DMS79 treated with DMSO at 0.1 percent for 48 hours (cell line): ENCODE measurements at regions not wholly inside any gene's neighbourhood (a gene's known extent, or its start where the extent isn't known, plus 50 kb on each side); places are given as distances from the start of the nearest gene placed in this dataset.
"Not testable (repeated sequence)": the region's sequence is repeated elsewhere in the genome, so short reads cannot be mapped to it uniquely, and the experiment has no call there.

ENCODE experiments used
- DNase-seq: peaks from one replicate; lab custom pipeline; 2025; lab: John Stamatoyannopoulos, UW

DNA sequence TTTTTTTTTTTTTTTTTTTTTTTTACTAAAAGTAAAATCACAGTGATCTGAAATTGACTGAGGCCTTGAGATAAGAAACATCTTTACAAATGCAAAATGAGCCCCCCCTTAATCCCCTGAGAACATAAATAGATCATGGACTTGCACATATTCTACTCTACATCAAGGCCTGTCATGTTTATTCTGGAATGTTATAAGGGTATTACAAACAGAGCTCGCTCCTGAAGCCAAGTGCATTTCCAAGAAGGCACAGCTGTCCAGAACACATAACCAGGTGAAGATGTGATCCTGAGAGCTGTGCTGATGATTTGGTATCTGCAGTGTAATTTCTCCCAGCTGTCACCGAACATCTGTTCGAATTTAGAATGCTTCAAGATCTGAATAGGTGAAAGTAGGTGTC is 384.5 kb downstream of the GPAT3 start:
- no peak for DNase-seq

DNA sequence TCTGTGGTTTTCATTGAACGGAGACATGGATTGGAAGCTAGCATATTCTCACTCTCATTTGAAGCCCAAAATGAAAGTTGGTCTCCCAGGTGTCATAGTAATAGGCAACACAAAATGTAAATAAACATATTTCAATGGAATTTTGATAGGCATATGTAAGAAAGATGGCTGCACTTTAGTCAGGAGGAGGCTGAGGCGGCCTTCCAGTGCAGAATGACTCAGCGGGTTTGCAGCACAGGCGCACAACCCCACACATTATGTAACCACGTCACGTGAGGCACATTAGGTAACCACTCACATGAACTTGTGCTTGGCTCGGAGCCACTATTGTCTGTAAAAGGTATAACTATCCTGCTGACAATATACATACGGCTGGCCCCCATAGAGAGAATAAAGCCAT is 381.7 kb downstream of the GPAT3 start:
- DNase-seq = no peak

DNA sequence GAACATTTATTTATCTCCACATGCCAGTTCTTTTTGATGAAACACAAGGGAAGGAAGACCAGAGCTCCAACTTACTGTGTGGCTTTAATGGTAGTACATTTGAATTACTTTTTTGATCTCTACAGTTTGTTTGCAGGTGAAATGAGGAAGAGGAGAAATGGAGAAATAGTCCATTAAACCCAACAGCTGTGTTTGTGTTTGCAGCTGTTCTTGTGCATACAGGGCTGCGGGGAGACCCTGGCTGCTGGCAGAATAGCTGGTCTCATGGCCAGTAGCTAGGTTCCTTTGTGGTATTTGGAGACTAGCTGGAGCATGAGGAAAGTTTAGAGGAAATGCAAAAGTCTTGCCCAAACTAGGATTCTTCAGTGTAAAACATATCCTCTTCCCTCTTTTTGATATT is 374.8 kb downstream of the GPAT3 start:
- no peak for DNase-seq

DNA sequence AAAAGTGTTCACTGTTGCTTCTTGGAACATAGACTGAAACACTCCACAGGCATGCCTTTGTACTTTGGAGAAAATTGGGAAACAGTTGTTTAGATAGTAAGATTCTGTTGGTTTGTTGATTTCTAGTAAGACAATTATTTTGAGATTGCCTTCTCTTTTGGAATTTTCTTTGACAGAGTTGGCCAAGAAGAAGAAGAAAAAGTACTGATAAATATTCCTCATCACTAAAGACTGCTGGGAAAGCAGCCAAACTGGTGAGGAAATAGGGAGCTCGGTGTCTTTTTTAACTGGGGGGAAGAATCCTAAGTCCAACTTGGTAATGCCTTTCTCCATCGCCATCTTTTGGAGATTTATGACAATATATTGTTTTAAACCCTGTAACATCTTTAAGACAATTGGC is 370.7 kb downstream of the GPAT3 start:
- no peak for DNase-seq

DNA sequence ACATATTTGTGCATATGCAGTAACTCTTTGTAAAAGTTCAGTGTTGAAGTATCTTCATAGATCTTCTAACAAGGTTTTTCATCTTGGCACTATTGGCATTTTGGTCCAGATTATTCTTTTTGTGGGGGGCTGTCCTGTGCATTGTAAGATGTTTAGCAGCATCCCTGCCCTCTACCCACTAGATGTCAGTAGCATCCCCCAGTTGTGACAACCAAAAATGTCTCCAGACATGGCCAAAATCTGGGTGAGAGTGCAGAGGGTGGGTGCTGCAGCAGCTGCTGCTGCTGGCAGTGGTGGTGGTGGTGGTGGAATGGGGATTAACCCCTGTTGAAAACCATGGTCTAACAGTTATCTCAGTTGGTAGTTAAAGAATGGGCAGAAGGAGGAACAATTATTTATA is 370.0 kb downstream of the GPAT3 start:
- no peak for DNase-seq

DNA sequence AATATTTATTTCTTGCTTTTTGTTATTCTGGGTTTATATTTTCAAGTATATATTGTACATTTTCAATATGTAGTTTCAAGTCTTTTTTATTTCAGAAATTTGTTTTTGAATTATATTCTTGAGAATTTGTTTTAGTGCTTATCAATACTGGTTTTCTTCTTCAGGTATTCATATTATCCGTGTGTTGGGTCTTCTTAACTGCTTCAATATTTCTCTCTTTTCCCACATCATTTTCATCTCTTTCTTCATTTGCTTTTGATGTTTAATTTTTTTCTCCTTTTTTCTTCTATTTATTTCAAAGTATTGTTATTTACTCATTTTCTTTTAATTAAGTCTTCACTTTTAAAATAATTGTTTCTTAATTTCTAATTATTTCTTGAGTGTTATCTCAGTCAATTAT is 367.8 kb downstream of the GPAT3 start:
- not testable (repeated sequence) for DNase-seq

DNA sequence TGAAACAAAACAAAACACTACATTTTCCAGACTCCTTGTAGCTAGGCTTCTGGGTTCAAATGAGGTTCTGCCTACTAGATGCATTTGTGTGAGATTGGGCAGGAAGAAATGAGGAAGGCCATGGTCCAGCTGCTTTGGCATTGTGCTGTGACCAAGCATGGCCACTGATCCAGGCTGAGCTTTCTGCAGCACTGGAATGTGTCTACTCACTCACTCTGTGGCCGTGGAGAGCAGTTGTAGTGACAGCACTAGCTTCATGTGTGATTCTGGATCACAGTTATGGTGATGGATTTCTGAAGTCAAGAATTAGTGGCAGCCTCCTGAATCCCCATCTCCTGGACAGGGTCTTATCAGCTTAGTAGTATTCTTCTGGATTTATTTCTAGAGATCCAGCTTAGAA is 358.9 kb downstream of the GPAT3 start:
- DNase-seq = no peak

DNA sequence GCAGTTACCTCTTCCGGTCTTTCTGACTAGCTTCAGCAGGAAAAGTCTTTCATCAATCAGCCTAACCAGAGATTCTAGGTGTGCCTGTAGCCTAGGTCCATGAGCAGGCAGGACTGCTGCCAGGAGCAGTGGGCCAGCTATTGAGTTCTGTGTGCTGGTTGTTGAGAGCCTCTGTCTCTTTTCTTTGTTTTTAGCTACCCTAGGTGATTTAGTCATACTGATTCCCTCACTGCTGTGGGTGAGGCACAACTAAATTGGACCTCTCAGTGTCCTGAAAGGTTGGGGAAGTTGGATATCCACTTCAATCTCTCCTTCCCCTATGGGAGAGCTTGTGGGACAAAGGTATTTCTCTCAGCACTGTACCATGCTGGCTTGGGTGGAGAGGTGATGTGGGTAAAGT is 354.9 kb downstream of the GPAT3 start:
- no peak for DNase-seq

DNA sequence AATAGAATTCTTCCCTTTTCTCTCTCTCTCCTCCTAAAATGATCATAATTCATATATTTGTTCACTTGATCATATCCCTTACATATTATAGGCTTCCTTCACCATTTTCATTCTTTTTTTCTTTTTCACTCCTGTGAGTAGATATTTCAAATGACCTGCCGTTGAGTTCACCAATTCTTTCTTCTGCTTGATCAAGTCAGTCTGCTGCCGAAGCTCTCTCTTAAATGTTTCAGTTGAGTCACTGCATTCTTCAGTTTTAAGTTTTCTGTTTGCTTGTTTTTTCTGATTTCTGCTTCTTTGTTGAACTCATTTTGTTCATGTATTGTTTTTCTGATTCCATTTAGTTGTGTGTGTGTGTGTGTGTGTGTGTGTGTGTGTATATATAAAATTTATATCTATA is 354.3 kb downstream of the GPAT3 start:
- DNase-seq = no peak

DNA sequence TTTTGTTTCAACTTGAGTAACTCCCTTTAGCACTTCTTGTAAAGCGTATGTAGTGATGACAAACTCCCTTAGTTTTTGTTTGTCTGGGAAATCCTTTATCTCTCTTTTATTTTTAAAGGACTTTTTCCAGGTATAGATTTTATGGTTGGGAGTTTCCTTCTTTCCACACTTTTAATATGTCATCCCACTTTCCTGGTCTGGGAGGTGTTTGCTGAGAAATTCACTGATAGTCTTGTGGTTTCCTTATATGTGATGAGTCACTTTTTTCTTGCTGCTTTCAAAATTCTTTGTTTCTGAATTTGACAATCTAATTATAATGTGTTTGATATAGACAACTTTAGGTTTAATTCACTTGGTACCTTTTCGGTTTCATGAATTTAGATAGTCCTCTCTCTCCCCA is 353.9 kb downstream of the GPAT3 start:
- DNase-seq = no peak

DNA sequence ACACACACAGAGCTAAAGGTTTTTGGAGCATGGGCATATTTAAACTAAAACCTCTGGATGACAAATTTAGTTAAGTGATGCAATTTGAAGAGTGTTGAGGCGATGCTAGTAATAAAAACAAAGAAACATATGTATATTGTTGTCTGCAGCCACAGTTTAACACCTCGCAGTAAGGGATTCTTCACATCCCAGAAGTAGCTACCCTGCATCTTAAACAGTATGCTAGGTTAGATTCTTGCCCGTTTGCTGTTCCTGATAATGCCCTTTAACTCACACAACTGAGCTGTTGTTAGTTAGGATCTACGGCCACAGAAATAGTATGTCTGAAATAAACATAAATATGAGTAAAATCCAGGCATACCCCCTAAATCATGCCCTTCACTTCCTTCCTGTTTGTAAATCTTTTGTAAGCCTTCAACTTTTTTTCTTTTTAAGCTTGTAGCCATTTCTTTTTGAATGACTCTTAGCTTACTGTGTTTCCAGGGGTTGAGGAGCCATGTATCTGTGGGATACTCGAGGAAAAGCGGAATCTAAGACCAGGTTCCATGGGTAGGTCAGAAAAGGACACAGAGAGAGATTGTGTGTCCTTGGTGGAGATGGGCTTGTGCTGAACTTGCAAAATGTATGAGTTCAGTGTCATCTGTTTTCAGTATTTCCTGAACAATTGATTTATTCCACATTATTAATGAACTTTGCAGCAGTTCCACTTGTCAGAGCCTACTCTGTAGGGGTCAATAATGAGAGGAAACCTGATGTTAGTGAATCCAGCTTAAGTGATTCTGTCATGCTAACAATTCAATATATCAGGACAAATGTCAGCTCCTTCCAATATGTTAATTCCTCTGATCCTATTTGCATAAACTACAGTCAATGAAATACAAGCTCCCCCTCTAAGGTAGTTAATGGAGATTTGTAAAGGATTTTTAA is 349.6 kb downstream of the GPAT3 start:
- DNase-seq = no peak

DNA sequence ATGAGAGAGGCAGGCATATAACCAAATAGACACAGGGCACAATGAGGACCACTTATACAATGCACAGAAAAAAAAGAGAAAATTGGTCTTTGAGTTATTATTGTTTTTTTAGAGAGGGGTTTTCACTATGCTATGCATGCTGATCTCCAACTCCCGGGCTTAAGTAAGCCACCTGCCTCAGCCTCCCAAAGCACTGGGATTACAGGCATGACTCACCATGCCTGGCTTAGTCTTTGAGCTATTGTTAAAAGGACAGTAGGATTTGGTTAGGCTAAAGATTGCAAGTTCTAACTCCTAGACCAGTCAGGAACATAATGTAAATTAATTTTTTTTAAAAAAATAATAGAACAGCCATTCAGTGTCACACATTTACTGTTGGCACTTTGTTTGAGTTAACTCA is 340.1 kb downstream of the GPAT3 start:
- no peak for DNase-seq

DNA sequence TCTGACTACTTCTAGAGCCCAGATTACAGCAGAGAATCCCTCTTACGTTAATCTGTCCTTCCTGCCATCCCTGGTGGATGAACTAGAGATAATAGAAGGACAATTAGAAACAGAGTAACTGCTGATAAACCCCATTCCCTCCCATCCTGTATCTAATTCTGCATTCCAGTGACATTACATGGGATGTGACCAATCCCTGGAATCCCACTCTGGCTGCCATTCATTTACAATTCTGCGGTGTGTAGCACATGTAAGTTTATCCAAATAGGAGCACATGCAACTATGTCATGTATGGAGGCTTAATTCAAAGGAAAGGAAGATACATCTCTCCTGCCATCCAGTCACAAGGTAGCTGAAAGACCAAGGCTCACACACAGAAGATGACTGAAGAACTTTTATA is 339.5 kb downstream of the GPAT3 start:
- no peak for DNase-seq

DNA sequence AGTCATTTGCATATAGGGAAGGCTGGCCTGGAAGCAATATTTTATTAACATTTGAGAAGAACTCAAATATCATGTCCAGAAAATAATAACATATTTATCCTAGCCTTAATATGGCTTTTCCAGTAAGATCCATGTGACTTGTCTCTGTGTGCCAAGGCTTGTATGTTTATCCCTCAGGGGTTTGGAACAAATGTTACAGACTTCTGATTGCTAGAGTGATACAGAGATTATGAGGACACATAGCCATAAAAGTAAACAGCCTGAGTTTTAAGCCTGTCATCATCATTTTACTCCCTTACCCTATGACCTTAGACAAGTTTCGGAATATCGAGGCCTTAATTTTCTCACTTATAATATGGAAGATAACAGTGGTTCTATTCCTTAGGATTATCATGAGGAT is 338.1 kb downstream of the GPAT3 start:
- DNase-seq = no peak

DNA sequence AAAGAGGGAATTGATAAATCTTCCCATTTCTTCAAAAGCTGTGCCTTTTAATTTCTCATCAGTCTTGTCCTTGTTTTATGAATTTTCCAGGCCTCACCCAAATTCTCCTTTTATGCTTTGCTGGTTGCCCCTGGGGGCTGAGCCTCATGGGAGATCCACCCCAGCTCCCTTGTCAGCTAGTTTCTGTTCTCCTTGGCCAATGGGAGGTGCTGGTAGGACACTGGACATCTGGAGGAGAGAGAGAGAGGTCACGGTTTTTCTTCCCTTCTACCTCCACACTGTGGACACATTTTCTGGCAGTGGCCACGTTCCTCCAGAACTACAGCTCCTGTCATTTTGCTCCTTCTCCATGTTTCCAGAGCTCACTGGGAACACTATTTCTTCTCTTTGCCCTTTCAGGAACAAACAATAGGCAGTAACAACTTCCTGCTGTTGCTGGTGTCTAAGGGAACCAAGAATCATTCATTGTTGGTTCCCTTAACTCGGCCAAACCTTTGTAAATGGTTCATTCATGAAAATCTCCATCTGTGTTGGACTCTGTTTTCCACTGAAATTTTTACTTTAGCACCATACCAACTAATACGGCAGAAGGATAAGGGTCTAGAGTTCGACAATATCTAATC is 334.5 kb downstream of the GPAT3 start:
- no peak for DNase-seq

DNA sequence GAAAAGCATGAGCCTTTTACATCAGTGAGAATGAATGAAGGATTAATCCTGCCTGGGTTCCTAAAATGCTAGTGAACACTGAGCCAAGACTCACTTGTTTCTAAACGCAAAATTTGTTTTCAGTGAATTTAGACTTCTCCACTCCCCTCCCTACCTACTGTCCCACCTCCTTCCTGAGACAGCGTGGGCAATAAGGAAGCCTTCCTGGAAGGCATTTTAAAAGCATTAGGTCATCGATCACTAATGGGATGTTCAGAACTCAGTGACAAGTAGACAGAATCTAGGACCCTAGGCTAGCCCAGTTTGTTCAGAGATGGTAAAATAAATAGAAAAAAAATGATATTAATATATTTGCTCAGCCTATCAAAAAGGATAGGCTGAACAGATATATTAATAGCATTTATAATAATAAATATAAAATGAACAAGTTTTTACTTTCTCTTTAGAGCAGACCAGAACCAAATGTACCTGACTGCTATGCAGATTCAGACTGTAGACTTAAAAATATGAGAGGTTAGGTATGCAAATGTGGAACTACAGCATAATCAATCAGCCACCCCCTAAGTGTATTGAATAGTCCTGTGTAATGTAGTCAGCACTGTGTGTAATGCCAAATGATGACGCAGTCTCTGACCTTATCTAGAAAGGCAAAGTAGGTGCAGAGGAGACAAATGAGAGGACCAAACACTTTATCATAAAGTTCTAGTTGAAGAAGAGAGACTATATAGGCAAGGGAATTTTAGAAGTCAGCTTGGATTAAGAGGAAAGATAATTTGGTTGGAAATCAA is 331.1 kb downstream of the GPAT3 start:
- no peak for DNase-seq

DNA sequence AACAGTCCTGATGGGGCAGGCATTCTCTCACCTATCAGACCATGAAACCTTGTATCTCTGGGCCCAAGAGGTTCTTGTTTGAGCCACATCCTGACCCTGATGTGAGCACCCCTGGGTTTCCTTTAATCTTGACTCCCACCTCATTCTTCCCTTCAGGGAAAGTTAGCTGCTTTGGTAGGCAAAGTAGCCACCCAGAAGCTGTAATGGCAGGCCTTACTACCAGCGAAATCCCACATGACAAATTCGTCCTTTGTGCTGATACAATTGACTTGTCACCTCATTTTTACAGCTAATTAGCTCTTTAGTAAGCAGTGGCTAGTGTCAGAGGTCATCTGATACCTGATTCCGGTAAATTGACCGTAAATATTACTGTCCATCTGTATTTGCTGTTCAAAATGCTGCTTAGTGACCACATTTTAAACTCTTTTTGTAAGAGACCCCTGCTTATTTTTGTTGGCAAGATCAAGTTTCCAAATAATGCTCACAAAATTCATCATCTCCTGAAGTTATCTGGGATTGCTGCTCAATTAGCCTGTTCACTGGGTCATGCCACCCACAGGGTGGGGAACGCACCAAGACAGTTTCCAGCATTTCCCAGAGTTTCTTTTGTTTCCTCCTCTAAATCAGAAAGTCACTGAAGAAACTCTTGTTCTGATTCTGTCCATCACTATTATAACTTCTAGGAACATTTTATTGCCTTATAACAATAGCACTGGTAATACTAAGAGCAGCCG is 329.7 kb downstream of the GPAT3 start:
- no peak for DNase-seq

DNA sequence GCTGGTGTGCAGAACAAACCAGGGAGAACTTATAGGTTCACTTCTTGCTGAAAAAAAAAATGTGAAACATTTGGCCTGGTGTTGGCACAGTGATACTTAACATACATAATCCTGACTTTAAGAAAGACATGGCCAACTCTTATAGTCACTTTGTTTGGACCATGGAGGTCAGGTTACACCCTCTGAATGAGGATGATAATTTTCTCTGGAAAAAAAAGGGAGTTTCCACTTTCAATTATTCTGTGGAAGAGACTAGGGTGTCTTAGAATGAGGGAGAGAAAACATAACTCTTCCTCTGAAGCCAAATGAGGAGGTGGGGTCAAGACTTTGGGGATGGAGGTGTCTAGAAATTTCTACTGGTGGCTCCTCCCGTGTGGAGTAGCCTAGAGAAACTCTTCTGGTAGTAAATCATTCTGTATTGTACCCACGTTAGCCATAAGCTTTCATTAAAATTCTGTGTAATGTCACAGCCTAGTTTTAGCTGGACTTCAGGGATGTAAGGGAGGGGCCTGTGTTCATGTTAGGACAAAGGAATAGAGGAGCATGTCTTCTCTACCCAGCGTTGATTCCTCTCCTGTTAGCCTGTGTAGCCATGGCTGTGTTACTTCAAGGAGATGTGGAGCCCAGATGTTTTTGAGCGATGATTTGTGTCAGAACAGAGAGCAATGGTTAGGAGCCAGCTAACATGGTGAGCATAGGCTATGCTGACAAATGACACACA is 328.3 kb downstream of the GPAT3 start:
- no peak for DNase-seq

DNA sequence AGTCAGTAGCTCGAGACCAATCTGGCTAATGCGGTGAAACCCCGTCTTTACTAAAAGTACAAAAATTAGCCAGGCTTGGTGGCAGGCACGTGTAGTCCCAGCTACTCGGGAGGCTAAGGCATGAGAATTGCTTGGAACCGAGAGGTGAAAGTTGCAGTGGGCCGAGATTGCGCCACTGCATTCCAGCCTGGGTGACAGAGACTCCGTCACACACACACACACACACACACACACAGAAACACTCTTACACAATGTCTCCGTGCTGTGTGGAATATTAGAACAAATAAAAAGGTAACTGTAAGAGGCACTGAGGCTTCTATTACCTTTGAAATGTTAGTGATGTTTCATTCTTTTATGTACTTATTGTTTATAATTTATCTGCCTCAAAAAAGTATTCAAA is 326.6 kb downstream of the GPAT3 start:
- no peak for DNase-seq

DNA sequence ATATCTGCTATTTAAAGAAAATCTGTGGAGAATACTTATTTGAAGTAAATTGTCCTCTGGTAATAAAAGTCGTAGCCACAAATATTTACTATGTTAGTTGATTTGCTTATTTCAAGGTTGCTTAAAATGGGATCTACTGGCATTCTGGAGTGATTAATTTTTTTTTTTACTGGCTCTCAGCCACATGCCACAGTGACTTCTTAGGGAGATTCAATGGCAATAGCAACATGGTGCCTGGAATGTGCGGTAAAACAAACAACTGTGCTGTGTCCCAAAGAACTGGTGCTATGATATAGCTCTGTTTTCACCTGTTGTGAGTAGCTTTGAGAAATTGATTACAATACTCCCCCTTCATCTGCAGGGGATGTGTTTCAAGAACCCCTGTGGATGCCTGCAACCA is 324.3 kb downstream of the GPAT3 start:
- DNase-seq = no peak

DNA sequence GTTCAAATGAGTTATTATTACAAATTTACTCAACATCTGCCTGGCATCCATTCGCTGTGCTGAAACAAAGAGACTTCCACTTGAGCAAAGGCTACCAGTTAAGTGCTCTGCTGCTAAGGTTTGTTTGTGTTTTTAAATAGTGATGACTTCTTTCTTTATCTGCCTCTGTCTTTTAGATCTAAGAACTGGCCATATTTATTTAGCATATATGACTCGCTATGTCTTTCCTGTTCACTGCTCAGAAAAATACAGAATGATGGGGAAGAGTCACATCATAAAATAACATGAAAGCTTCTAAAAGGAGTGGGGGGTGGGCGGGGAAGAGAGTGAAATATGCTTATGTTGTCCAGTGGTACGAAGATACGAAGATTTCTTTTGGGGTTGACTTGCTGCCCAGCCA is 322.2 kb downstream of the GPAT3 start:
- no peak for DNase-seq

DNA sequence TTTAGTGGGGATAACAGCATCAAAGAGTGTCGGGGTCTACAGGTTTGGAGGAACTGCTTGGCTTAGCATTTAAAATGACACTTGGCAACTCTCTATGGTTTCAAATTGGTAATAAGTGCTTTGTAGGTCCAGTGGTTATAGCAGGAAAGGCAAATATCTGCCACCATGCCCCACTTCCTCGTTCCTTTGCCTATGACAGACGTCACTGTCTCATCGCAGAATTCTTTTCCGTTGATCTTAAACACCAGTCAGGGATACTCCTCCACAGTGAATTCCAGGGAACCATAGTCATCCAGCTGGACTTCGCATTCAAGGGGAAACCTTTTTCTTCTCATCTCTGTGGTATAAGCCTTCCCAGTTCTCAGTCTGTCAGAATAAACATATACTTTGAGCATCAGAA is 319.1 kb downstream of the GPAT3 start:
- no peak for DNase-seq
